ENCODE measurements at regions not wholly inside any gene's neighbourhood (a gene's known extent, or its start where the extent isn't known, plus 50 kb on each side); places are given as distances from the start of the nearest gene placed in this dataset.

DNA sequence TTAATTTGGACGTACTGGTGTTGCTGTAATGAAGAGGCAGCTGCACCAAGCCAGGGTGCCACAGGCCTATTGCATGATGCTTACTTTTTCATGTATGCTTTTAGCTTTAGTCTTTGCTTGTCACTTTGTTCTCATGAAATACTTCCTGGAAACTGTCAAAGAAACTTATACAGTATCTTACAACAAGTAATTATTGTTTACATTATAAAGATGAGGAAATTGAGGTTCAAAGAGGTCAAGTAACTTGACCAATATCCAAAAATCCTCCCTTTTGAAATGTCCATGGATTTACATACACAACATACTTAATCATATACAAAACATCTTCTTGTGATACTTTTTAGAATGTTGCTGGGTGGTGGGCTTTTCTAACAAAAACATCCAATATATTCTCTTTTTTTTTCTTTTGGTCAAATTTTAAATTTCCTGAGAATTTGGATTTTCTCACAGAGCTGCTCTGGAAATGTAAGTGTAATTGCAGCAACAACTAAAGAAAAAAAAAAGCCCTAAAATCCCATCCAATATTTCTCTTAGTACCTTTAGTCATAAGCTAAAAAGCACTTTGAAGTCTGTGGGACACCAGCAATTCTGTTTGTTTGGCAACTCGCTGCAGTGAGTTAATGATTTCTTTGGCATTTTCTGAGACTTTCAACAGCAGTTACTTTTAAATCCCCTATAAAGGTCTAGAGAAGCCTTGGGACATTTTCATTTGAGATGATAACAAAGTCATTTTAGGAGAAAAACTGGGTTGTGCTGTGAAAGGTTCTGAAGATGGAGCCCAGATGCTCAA lies 500.6 kb upstream of the IGFBP3 start:
- Histone ChIP-seq H3K79me2 (ENCODE audit: insufficient read depth, low read length) (no peaks in the 10 kb centered on the region), H3K4me2 (ENCODE audit: low read length) (no peak overlapping the region), H3K27ac (ENCODE audit: low read depth, low read length) (no peak overlapping the region), H3K4me3 (replicated peaks in 1 of 2; ENCODE audit: low read depth in 1 of 2, low read length in 2 of 2) (no peak overlapping the region), H3K4me1 (ENCODE audit: control insufficient read depth in 1 of 2, insufficient read depth in 2 of 2, low read length in 2 of 2) (no peaks in the 10 kb centered on the region), H3K9me2 (ENCODE audit: insufficient read depth) (no peaks in the 10 kb centered on the region), H3K27me3 (ENCODE audit: insufficient read depth, low read length) (no peaks in the 10 kb centered on the region), H4K20me1 (ENCODE audit: insufficient read depth) (no peaks in the 10 kb centered on the region), H3K9me3 (ENCODE audit: control insufficient read depth in 1 of 2, insufficient read depth in 1 of 2, low read depth in 1 of 2, low read length in 2 of 2) (no peaks in the 10 kb centered on the region), H3K9ac (ENCODE audit: low read length) (no peak overlapping the region), H3K36me3 (ENCODE audit: control insufficient read depth in 1 of 2, insufficient read depth in 2 of 2, low read length in 2 of 2) (no peaks in the 10 kb centered on the region), H2AFZ (ENCODE audit: low read depth, low read length, poor library complexity, severe bottlenecking) (no peak overlapping the region)
- BruUV-seq (replicated peaks): no TSS peak
- no peak for ATAC-seq
- POLR2A ChIA-PET: no interaction called here
- intact Hi-C loops (cut with micrococcal nuclease): no loop called here
- no peak for DNase-seq (ENCODE audit: low read depth, low spot score)
- CTCF ChIA-PET: no interaction called here
- TF ChIP-seq EZH2phosphoT487 (IDR thresholded peaks at IDR 0.05; ENCODE audit: borderline replicate concordance): no peak
- TF ChIP-seq SRF (IDR thresholded peaks at IDR 0.05; ENCODE audit: low read depth): no peak
- TF ChIP-seq, protein P1, sequence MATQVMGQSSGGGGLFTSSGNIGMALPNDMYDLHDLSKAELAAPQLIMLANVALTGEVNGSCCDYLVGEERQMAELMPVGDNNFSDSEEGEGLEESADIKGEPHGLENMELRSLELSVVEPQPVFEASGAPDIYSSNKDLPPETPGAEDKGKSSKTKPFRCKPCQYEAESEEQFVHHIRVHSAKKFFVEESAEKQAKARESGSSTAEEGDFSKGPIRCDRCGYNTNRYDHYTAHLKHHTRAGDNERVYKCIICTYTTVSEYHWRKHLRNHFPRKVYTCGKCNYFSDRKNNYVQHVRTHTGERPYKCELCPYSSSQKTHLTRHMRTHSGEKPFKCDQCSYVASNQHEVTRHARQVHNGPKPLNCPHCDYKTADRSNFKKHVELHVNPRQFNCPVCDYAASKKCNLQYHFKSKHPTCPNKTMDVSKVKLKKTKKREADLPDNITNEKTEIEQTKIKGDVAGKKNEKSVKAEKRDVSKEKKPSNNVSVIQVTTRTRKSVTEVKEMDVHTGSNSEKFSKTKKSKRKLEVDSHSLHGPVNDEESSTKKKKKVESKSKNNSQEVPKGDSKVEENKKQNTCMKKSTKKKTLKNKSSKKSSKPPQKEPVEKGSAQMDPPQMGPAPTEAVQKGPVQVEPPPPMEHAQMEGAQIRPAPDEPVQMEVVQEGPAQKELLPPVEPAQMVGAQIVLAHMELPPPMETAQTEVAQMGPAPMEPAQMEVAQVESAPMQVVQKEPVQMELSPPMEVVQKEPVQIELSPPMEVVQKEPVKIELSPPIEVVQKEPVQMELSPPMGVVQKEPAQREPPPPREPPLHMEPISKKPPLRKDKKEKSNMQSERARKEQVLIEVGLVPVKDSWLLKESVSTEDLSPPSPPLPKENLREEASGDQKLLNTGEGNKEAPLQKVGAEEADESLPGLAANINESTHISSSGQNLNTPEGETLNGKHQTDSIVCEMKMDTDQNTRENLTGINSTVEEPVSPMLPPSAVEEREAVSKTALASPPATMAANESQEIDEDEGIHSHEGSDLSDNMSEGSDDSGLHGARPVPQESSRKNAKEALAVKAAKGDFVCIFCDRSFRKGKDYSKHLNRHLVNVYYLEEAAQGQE (IDR thresholded peaks at IDR 0.05; ENCODE audit: low read depth): no peak
- TF ChIP-seq, protein P2, sequence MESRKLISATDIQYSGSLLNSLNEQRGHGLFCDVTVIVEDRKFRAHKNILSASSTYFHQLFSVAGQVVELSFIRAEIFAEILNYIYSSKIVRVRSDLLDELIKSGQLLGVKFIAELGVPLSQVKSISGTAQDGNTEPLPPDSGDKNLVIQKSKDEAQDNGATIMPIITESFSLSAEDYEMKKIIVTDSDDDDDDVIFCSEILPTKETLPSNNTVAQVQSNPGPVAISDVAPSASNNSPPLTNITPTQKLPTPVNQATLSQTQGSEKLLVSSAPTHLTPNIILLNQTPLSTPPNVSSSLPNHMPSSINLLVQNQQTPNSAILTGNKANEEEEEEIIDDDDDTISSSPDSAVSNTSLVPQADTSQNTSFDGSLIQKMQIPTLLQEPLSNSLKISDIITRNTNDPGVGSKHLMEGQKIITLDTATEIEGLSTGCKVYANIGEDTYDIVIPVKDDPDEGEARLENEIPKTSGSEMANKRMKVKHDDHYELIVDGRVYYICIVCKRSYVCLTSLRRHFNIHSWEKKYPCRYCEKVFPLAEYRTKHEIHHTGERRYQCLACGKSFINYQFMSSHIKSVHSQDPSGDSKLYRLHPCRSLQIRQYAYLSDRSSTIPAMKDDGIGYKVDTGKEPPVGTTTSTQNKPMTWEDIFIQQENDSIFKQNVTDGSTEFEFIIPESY (IDR thresholded peaks at IDR 0.05; ENCODE audit: extremely low read depth, insufficient replicate concordance, low read length): no peak
- TF ChIP-seq, protein P3, sequence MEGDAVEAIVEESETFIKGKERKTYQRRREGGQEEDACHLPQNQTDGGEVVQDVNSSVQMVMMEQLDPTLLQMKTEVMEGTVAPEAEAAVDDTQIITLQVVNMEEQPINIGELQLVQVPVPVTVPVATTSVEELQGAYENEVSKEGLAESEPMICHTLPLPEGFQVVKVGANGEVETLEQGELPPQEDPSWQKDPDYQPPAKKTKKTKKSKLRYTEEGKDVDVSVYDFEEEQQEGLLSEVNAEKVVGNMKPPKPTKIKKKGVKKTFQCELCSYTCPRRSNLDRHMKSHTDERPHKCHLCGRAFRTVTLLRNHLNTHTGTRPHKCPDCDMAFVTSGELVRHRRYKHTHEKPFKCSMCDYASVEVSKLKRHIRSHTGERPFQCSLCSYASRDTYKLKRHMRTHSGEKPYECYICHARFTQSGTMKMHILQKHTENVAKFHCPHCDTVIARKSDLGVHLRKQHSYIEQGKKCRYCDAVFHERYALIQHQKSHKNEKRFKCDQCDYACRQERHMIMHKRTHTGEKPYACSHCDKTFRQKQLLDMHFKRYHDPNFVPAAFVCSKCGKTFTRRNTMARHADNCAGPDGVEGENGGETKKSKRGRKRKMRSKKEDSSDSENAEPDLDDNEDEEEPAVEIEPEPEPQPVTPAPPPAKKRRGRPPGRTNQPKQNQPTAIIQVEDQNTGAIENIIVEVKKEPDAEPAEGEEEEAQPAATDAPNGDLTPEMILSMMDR (IDR thresholded peaks at IDR 0.05 in 2 of 3, conservative IDR thresholded peaks at IDR 0.05 in 1 of 3; ENCODE audit: borderline replicate concordance in 1 of 3, insufficient read depth in 1 of 3, low read depth in 2 of 3, low read length in 2 of 3): no peak
- TF ChIP-seq ELF1 (IDR thresholded peaks at IDR 0.05; ENCODE audit: borderline replicate concordance, low read depth): no peak
- TF ChIP-seq CBX3 (IDR thresholded peaks at IDR 0.05; ENCODE audit: low read depth): no peak
- RAD21 ChIA-PET (ENCODE audit: low non-redundant PET in 1 of 2, low total read pairs in 2 of 2, uncharacterized antibody in 2 of 2, unreplicated experiment in 2 of 2): interaction anchor here in 1 of 2 experiments (0.7 kb wide), 1 partner anchor 13 kb away, joined by 5 read pairs; no protein-coding TSS in a partner anchor
